CD14-positive monocyte (primary cell): ENCODE measurements at regions not wholly inside any gene's neighbourhood (a gene's known extent, or its start where the extent isn't known, plus 50 kb on each side); places are given as distances from the start of the nearest gene placed in this dataset.
"Not testable (repeated sequence)": the region's sequence is repeated elsewhere in the genome, so short reads cannot be mapped to it uniquely, and the experiment has no call there.

ENCODE experiments used
- DNase-seq, 3 donors: peaks; one replicate each; pipeline ENCODE4 v3.0.0-alpha.2; 2011 to 2022
- H2AFZ ChIP-seq: 2 replicates; pipeline ENCODE4 v1.6.0; 2012; ENCODE audit warnings: mild to moderate bottlenecking, low read depth, low read length, inconsistent platforms; ENCODE audit not compliant: insufficient read depth, poor library complexity, severe bottlenecking
- H3K27ac ChIP-seq, 2 donors: 1 replicate in 1 of 2; 2 replicates in 1 of 2; pipeline ENCODE4 v1.5.1; 2012 to 2013; ENCODE audit warnings: low read length in 2 of 2, control low read depth in 1 of 2, inconsistent platforms in 1 of 2, low read depth in 1 of 2, mild to moderate bottlenecking in 1 of 2
- H3K27me3 ChIP-seq, 2 donors: one replicate each; pipeline versions ENCODE4 v1.6.0 to v1.6.1; 2011 to 2013; ENCODE audit warnings: low read length in 2 of 2; ENCODE audit not compliant: control insufficient read depth in 2 of 2, insufficient read depth in 2 of 2
- H3K36me3 ChIP-seq, 2 donors: replicated peaks in 1 of 2; 1 replicate in 1 of 2; 2 replicates in 1 of 2; pipeline versions ENCODE4 v1.5.1 to v1.6.1; 2012 to 2013; ENCODE audit warnings: low read length in 2 of 2, control low read depth in 1 of 2, inconsistent platforms in 1 of 2, mild to moderate bottlenecking in 1 of 2; ENCODE audit not compliant: insufficient read depth in 2 of 2, control insufficient read depth in 1 of 2
- H3K4me1 ChIP-seq, 2 donors: 1 replicate in 1 of 2; 2 replicates in 1 of 2; pipeline versions ENCODE4 v1.5.1 to v1.6.1; 2012 to 2013; ENCODE audit warnings: low read length in 2 of 2, control low read depth in 1 of 2, inconsistent platforms in 1 of 2, mild to moderate bottlenecking in 1 of 2, moderate library complexity in 1 of 2; ENCODE audit not compliant: insufficient read depth in 2 of 2, control insufficient read depth in 1 of 2
- H3K4me2 ChIP-seq: replicated peaks from 2 replicates; pipeline ENCODE3; 2012; ENCODE audit warnings: low read length, moderate library complexity, mild to moderate bottlenecking; ENCODE audit not compliant: poor library complexity, severe bottlenecking; ENCODE audit errors: extremely low read depth
- H3K4me3 ChIP-seq, 3 experiments: fragments of 200-600 bp in 1 of 3; sonication (generic) in 1 of 3; replicated peaks in 1 of 3; 1 replicate in 2 of 3; 2 replicates in 1 of 3; pipeline ENCODE4 v1.5.1; 2011 to 2013; ENCODE audit warnings: low read length in 3 of 3, mild to moderate bottlenecking in 3 of 3, control low read depth in 2 of 3, low read depth in 2 of 3, inconsistent platforms in 1 of 3, moderate library complexity in 1 of 3
- H3K79me2 ChIP-seq: 2 replicates; pipeline ENCODE4 v1.6.0; 2012; ENCODE audit warnings: mild to moderate bottlenecking, control low read depth, inconsistent platforms, low read length, moderate library complexity; ENCODE audit not compliant: insufficient read depth
- H3K9ac ChIP-seq: 2 replicates; pipeline ENCODE4 v1.6.0; 2017; ENCODE audit warnings: low read length, mild to moderate bottlenecking; ENCODE audit not compliant: insufficient read depth, poor library complexity, severe bottlenecking
- H3K9me3 ChIP-seq, 2 donors: replicated peaks in 1 of 2; 1 replicate in 1 of 2; 2 replicates in 1 of 2; pipeline versions ENCODE4 v1.5.1 to v1.6.1; 2012 to 2013; ENCODE audit warnings: low read length in 2 of 2, control low read depth in 1 of 2; ENCODE audit not compliant: control insufficient read depth in 1 of 2, insufficient read depth in 1 of 2
- H4K20me1 ChIP-seq: 2 replicates; pipeline ENCODE4 v1.6.0; 2012; ENCODE audit warnings: mild to moderate bottlenecking, low read length, control low read depth, moderate library complexity; ENCODE audit not compliant: insufficient read depth
- H3K27ac Mint-ChIP-seq, 7 donors: one replicate each; pipeline ENCODE4 v1.8.0; 2020; ENCODE audit warnings: mild to moderate bottlenecking in 7 of 7, mixed read lengths in 7 of 7, moderate library complexity in 6 of 7, inconsistent platforms in 2 of 7
- H3K27me3 Mint-ChIP-seq, 3 donors: one replicate each; pipeline ENCODE4 v1.8.0; 2021 to 2022; ENCODE audit warnings: low read depth in 3 of 3, mild to moderate bottlenecking in 3 of 3, mixed read lengths in 3 of 3, moderate library complexity in 3 of 3, inconsistent platforms in 1 of 3
- H3K36me3 Mint-ChIP-seq, 2 donors: one replicate each; pipeline ENCODE4 v1.8.0; 2020; ENCODE audit warnings: mixed read lengths in 2 of 2, inconsistent platforms in 1 of 2, mild to moderate bottlenecking in 1 of 2
- H3K4me1 Mint-ChIP-seq: one replicate; pipeline ENCODE4 v1.8.0; 2020; ENCODE audit warnings: mild to moderate bottlenecking, mixed read lengths
- H3K4me3 Mint-ChIP-seq, 2 donors: one replicate each; pipeline ENCODE4 v1.8.0; 2020; ENCODE audit warnings: mild to moderate bottlenecking in 2 of 2, mixed read lengths in 2 of 2, moderate library complexity in 1 of 2
- H3K9me3 Mint-ChIP-seq, 7 donors: one replicate each; pipeline ENCODE4 v1.8.0; 2020 to 2022; ENCODE audit warnings: mixed read lengths in 7 of 7, mild to moderate bottlenecking in 6 of 7, moderate library complexity in 6 of 7, inconsistent platforms in 2 of 7
- WGBS: methylation state at CpG from one replicate; pipeline ENCODE4 v1.1.5; 2013; ENCODE audit warnings: missing lambda C conversion rate; ENCODE audit not compliant: insufficient coverage; 5-methylcytosine and 5-hydroxymethylcytosine counted together
- intact Hi-C, 2 donors: fragments of 100-400 bp; cut with micrococcal nuclease; formaldehyde crosslinking; loops; one replicate each; pipeline versions ENCODE4 v1.15.0 to v1.15.1; 2023
- TF ChIP-seq, protein P1 (sequence below): fragments of 200-600 bp; IDR thresholded peaks from one replicate; pipeline ENCODE4 v1.8.0; 2022; ENCODE audit warnings: antibody characterized with exemption, mild to moderate bottlenecking

DNA sequence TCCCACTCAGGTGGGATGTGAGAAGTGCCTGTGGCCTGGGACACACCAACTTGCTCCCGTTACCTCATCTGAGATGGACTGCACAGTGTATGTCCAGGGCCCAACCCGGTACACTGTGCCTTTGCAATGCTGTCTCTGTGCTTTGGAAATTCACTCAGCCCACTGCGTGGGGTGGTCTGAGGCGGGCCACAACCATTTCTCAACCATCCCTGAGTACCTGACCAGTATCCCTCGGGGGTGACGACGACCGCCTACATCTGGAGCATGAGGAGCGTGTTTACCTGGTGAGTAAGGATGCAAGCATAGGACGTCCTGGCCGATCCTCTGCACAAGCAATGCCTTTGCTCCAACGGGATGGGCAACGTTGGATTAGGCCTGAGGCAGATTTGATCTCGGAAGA is 188.2 kb upstream of the PZP start:
- H3K27ac Mint-ChIP-seq, H3K4me3 ChIP-seq, intact Hi-C loops, H3K9me3 ChIP-seq, H3K4me3 Mint-ChIP-seq, H3K4me2 ChIP-seq, H3K4me1 Mint-ChIP-seq, DNase-seq, H4K20me1 ChIP-seq, H3K4me1 ChIP-seq, H3K9ac ChIP-seq, H3K79me2 ChIP-seq, H3K27me3 Mint-ChIP-seq, H3K36me3 ChIP-seq, H2AFZ ChIP-seq, H3K27me3 ChIP-seq, H3K9me3 Mint-ChIP-seq, H3K27ac ChIP-seq: not testable (repeated sequence)
- 100% methylated on average over 2 of the region's 14 CpGs for WGBS
- peaks cover 6 to 11% of the 10 kb centered on the region in 2 donors for H3K36me3 Mint-ChIP-seq

DNA sequence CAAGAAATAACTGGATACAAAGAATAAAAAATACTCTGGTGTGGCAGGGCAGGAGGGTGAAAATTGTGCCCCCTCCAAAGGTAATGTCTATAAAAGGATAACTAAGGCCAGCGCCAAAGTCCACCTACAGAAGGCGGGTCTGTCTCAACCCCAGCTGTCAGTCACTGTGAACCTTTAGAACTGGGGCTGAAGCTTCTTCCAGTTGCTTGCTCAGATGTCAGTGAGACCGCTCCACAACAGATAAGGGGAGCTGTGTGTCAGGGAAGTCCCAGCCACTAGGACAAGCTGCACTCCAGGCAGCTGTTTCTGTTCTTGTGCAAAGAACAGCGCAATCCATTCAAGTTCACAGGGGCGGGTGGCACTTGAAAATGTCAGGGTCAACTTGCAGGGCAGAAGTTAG is 187.0 kb upstream of the PZP start:
- H3K4me3 ChIP-seq, H3K27ac Mint-ChIP-seq, DNase-seq, H3K9me3 Mint-ChIP-seq, H3K4me2 ChIP-seq, H3K9me3 ChIP-seq, H3K27me3 Mint-ChIP-seq, H3K4me3 Mint-ChIP-seq, H3K9ac ChIP-seq, H3K36me3 ChIP-seq, H3K27me3 ChIP-seq, intact Hi-C loops, H4K20me1 ChIP-seq, H3K4me1 ChIP-seq, H3K27ac ChIP-seq, H3K4me1 Mint-ChIP-seq, H2AFZ ChIP-seq, H3K79me2 ChIP-seq: not testable (repeated sequence)
- peaks cover 6 to 11% of the 10 kb centered on the region in 2 donors for H3K36me3 Mint-ChIP-seq
- no CpG with 5 or more reads among the region's 5 CpGs for WGBS

DNA sequence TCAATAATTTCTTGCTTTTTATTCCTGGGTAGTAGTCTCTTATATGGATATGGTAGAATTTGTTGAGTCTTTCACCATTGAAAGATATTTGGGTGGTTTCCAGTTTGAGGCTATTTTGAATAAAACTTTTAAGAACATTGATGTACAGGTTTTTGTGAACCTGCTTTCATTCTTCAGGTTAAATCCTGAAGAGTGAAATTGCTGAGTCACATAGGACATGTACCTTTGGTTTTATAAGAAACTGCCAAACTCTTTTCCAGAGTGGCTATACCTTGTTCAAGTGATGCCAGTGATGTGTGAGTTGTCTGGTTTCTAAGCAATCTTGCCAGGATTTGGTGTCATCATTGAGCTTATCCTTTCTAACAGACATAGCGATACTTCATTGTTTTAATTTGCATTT is 184.6 kb upstream of the PZP start:
- H3K36me3 Mint-ChIP-seq: peaks cover 6 to 11% of the 10 kb centered on the region in 2 donors
- H3K4me3 Mint-ChIP-seq: no peak overlapping the region
- no CpG with 5 or more reads among the region's 1 CpG for WGBS
- H3K27me3 ChIP-seq: no peaks in the 10 kb centered on the region
- H3K9ac ChIP-seq: no peak overlapping the region
- no peaks in the 10 kb centered on the region for H3K79me2 ChIP-seq
- TF ChIP-seq, protein P1, sequence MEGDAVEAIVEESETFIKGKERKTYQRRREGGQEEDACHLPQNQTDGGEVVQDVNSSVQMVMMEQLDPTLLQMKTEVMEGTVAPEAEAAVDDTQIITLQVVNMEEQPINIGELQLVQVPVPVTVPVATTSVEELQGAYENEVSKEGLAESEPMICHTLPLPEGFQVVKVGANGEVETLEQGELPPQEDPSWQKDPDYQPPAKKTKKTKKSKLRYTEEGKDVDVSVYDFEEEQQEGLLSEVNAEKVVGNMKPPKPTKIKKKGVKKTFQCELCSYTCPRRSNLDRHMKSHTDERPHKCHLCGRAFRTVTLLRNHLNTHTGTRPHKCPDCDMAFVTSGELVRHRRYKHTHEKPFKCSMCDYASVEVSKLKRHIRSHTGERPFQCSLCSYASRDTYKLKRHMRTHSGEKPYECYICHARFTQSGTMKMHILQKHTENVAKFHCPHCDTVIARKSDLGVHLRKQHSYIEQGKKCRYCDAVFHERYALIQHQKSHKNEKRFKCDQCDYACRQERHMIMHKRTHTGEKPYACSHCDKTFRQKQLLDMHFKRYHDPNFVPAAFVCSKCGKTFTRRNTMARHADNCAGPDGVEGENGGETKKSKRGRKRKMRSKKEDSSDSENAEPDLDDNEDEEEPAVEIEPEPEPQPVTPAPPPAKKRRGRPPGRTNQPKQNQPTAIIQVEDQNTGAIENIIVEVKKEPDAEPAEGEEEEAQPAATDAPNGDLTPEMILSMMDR: no peak
- peaks cover under 1% of the 10 kb centered on the region for H3K4me1 Mint-ChIP-seq
- H3K27me3 Mint-ChIP-seq: peaks cover 0 to 8% (median 0%) of the 10 kb centered on the region in 3 donors
- H3K4me3 ChIP-seq: no peak overlapping the region
- H3K36me3 ChIP-seq: no peaks in the 10 kb centered on the region
- no peak overlapping the region for H3K27ac ChIP-seq
- no peaks in the 10 kb centered on the region for H3K9me3 Mint-ChIP-seq
- DNase-seq: no peak
- no peaks in the 10 kb centered on the region for H4K20me1 ChIP-seq
- H2AFZ ChIP-seq: no peak overlapping the region
- no peaks in the 10 kb centered on the region for H3K4me1 ChIP-seq
- H3K4me2 ChIP-seq: no peak overlapping the region
- intact Hi-C loops: no loop called here
- no peaks in the 10 kb centered on the region for H3K9me3 ChIP-seq
- no peak overlapping the region for H3K27ac Mint-ChIP-seq
